K562 (cell line): ENCODE measurements at regions not wholly inside any gene's neighbourhood (a gene's known extent, or its start where the extent isn't known, plus 50 kb on each side); places are given as distances from the start of the nearest gene placed in this dataset.

Experiments used
- BRF2 ChIP-seq: IDR thresholded peaks from 3 replicates; pipeline ENCODE4 v1.6.1; 2011; ENCODE audit warnings: borderline replicate concordance, mild to moderate bottlenecking; ENCODE audit not compliant: insufficient read length, insufficient read depth
- CBFA2T2 ChIP-seq: fragments of 450-650 bp; conservative IDR thresholded peaks from 2 replicates; pipeline ENCODE4 v1.6.1; 2017; ENCODE audit warnings: mild to moderate bottlenecking
- CTCF ChIP-seq, 3 experiments: IDR thresholded peaks in 2 of 3; conservative IDR thresholded peaks in 1 of 3; 2 replicates each; pipeline ENCODE4 v1.5.1; 2011 to 2012; ENCODE audit warnings: low read length in 3 of 3, mild to moderate bottlenecking in 3 of 3, control low read depth in 2 of 3, improper control_type of control experiment in 1 of 3, inconsistent platforms in 1 of 3, low read depth in 1 of 3, mixed read lengths in 1 of 3, moderate library complexity in 1 of 3; ENCODE audit not compliant: insufficient read depth in 2 of 3
- DMBX1 ChIP-seq: fragments of 250-450 bp; sonication (Bioruptor Pico); IDR thresholded peaks from 2 replicates; pipeline ENCODE4 v1.8.0; 2022; ENCODE audit warnings: inconsistent platforms, mild to moderate bottlenecking, moderate library complexity, borderline replicate concordance
- HDAC1 ChIP-seq, 2 experiments: fragments of 450-650 bp; IDR thresholded peaks; 2 replicates each; pipeline ENCODE4 v1.6.1; 2016 to 2017; ENCODE audit warnings: inconsistent platforms in 1 of 2, mild to moderate bottlenecking in 1 of 2, moderate library complexity in 1 of 2
- HDAC6 ChIP-seq: IDR thresholded peaks from 2 replicates; pipeline ENCODE4 v1.6.1; 2012; ENCODE audit warnings: low read depth, mild to moderate bottlenecking, control low read depth, inconsistent platforms, low read length, moderate library complexity
- HNRNPH1 ChIP-seq: fragments of 200-400 bp; formaldehyde crosslinking; optimal IDR thresholded peaks from 2 replicates; pipeline ENCODE3; 2017; ENCODE audit warnings: low read depth, mild to moderate bottlenecking, low read length, moderate library complexity
- KDM1A ChIP-seq, 2 experiments: fragments of 450-650 bp; IDR thresholded peaks; 2 replicates each; pipeline ENCODE4 v1.6.1; 2016; ENCODE audit warnings: mild to moderate bottlenecking in 2 of 2
- KHSRP ChIP-seq: fragments of 450-650 bp; IDR thresholded peaks from 2 replicates; pipeline ENCODE4 v1.6.1; 2017
- MBD1 ChIP-seq: fragments of 250-450 bp; sonication (Bioruptor Pico); IDR thresholded peaks from 2 replicates; pipeline ENCODE4 v1.8.0; 2022; ENCODE audit warnings: inconsistent platforms
- MTA1 ChIP-seq: fragments of 450-650 bp; IDR thresholded peaks from 2 replicates; pipeline ENCODE4 v1.6.1; 2017; ENCODE audit warnings: borderline replicate concordance
- NFE2 ChIP-seq: IDR thresholded peaks from 2 replicates; pipeline ENCODE4 v1.6.1; 2014; ENCODE audit warnings: antibody characterized with exemption, low read depth
- TBP ChIP-seq: optimal IDR thresholded peaks from 2 replicates; pipeline ENCODE3; 2011; ENCODE audit warnings: low read depth, low read length, improper control_type of control experiment
- THAP12 ChIP-seq: fragments of 250-450 bp; sonication (Bioruptor Pico); IDR thresholded peaks from 2 replicates; pipeline ENCODE4 v1.9.0; 2021; ENCODE audit warnings: mild to moderate bottlenecking, inconsistent platforms
- ZBTB12 ChIP-seq: fragments of 250-450 bp; sonication (Bioruptor Pico); IDR thresholded peaks from 2 replicates; pipeline ENCODE4 v1.4.0; 2020
- ZFP91 ChIP-seq: sonication (generic); formaldehyde crosslinking; IDR thresholded peaks from 2 replicates; pipeline ENCODE4 v1.8.0; 2022; ENCODE audit warnings: mild to moderate bottlenecking, missing genetic modification reagents
- ZNF165 ChIP-seq: fragments of 250-450 bp; sonication (Bioruptor Pico); IDR thresholded peaks from 2 replicates; pipeline ENCODE4 v1.4.0; 2020; ENCODE audit warnings: borderline replicate concordance
- ZSCAN29 ChIP-seq: fragments of 450-650 bp; IDR thresholded peaks from 2 replicates; pipeline ENCODE4 v1.6.1; 2017

GRCh38 chr7:66535414-66536329 is 93.0 kb upstream of the KCTD7 start (continued):
- TF ChIP-seq BRF2, result no peak
- TF ChIP-seq HDAC1 (IDR thresholded peaks at IDR 0.05), result peak in 1 of 2 experiments; percentile 86; a peak in 2 of 4 replicates
- TF ChIP-seq NFE2, result no peak
- peak; percentile 73 for TF ChIP-seq CBFA2T2
- no peak for TF ChIP-seq CTCF (IDR thresholded peaks at IDR 0.05 in 2 of 3, conservative IDR thresholded peaks at IDR 0.05 in 1 of 3; ENCODE audit: insufficient read depth in 2 of 3, low read depth in 1 of 3, low read length in 3 of 3)
- no peak for TF ChIP-seq ZFP91
- TF ChIP-seq DMBX1, result no peak
- TF ChIP-seq ZNF165 (CRISPR knock-in tag), result no peak
- TF ChIP-seq HNRNPH1, result no peak
- no peak for TF ChIP-seq MBD1
- no peak for TF ChIP-seq ZSCAN29
- no peak for TF ChIP-seq HDAC6
- TF ChIP-seq TBP, result no peak
- no peak for TF ChIP-seq ZBTB12
- TF ChIP-seq MTA1, result no peak
- no peak for TF ChIP-seq KHSRP
- no peak for TF ChIP-seq THAP12 (CRISPR knock-in tag)
- peak; percentile 89 to 90 for TF ChIP-seq KDM1A (IDR thresholded peaks at IDR 0.05)
